H1 (cell line): ENCODE measurements at regions not wholly inside any gene's neighbourhood (a gene's known extent, or its start where the extent isn't known, plus 50 kb on each side); places are given as distances from the start of the nearest gene placed in this dataset.

Experiments used
- CTCF ChIA-PET: fragments of 300-600 bp; sonication (Branson Sonifier 250); formaldehyde crosslinking; loops from one replicate; lab custom pipeline; 2021; ENCODE audit not compliant: partially characterized antibody; lab: Charles Lee
- POLR2A ChIA-PET: fragments of 300-600 bp; sonication (Branson Sonifier 250); formaldehyde crosslinking; loops from one replicate; lab custom pipeline; 2021; ENCODE audit warnings: inconsistent platforms; ENCODE audit not compliant: partially characterized antibody; lab: Charles Lee
- DNase-seq, 2 experiments: peaks; one replicate each; pipeline versions ENCODE4 v3.0.0 to v3.0.0-alpha.2; 2010 to 2022; ENCODE audit warnings: low spot score in 2 of 2, low read depth in 1 of 2, mixed read lengths in 1 of 2
- FAIRE-seq: peaks from 2 replicates; lab custom pipeline; 2011; peaks lifted over from hg19 to GRCh38; lab: Jason Lieb, UNC
- H2AFZ ChIP-seq: 2 replicates; pipeline ENCODE4 v1.8.1; 2012; ENCODE audit warnings: low read length, inconsistent platforms
- H2AK5ac ChIP-seq: 2 replicates; pipeline ENCODE4 v1.6.1; 2013; ENCODE audit warnings: low read depth, low read length
- H2BK120ac ChIP-seq: replicated peaks from 2 replicates; pipeline ENCODE3; 2013; ENCODE audit warnings: low read depth, low read length, inconsistent platforms
- H2BK12ac ChIP-seq: 2 replicates; pipeline ENCODE4 v1.6.1; 2013; ENCODE audit warnings: low read depth, low read length
- H2BK15ac ChIP-seq: 2 replicates; pipeline ENCODE4 v1.6.1; 2013; ENCODE audit warnings: low read length
- H2BK20ac ChIP-seq: 2 replicates; pipeline ENCODE4 v1.6.1; 2013; ENCODE audit warnings: low read length
- H2BK5ac ChIP-seq: 2 replicates; pipeline ENCODE4 v1.6.1; 2013; ENCODE audit warnings: low read depth, low read length
- H3K14ac ChIP-seq: 2 replicates; pipeline ENCODE4 v1.6.1; 2013; ENCODE audit warnings: inconsistent platforms; ENCODE audit not compliant: insufficient read length
- H3K18ac ChIP-seq: 2 replicates; pipeline ENCODE4 v1.6.1; 2013; ENCODE audit warnings: low read length; ENCODE audit errors: extremely low read depth
- H3K23ac ChIP-seq: 2 replicates; pipeline ENCODE4 v1.6.1; 2013; ENCODE audit warnings: inconsistent platforms; ENCODE audit not compliant: insufficient read length
- H3K23me2 ChIP-seq: 2 replicates; pipeline ENCODE4 v1.6.1; 2013; ENCODE audit warnings: low read depth, low read length
- H3K27ac ChIP-seq: 2 replicates; pipeline ENCODE4 v1.6.1; 2011; ENCODE audit warnings: low read depth, low read length, inconsistent platforms
- H3K27me3 ChIP-seq, 4 experiments: replicated peaks in 1 of 4; 1 replicate in 1 of 4; 2 replicates in 3 of 4; pipeline versions ENCODE4 v1.6.1 to v1.8.1; 2011 to 2013; ENCODE audit warnings: low read length in 3 of 4, mild to moderate bottlenecking in 3 of 4, inconsistent platforms in 2 of 4, mixed read lengths in 2 of 4, moderate library complexity in 1 of 4; ENCODE audit not compliant: control insufficient read depth in 3 of 4, insufficient read depth in 3 of 4; ENCODE audit errors: extremely low read depth in 1 of 4
- H3K36me3 ChIP-seq, 4 experiments: 2 replicates each; pipeline versions ENCODE4 v1.6.1 to v1.8.1; 2011 to 2013; ENCODE audit warnings: mild to moderate bottlenecking in 4 of 4, low read length in 3 of 4, moderate library complexity in 2 of 4, control low read depth in 1 of 4, inconsistent platforms in 1 of 4; ENCODE audit not compliant: insufficient read depth in 4 of 4, control insufficient read depth in 2 of 4
- H3K4ac ChIP-seq: replicated peaks from 2 replicates; pipeline ENCODE3; 2013; ENCODE audit warnings: low read length, low read depth, mixed read lengths, inconsistent platforms; ENCODE audit not compliant: insufficient read length
- H3K4me1 ChIP-seq, 4 experiments: replicated peaks in 1 of 4; 1 replicate in 1 of 4; 2 replicates in 3 of 4; pipeline versions ENCODE4 v1.6.1 to v1.8.1; 2011 to 2013; ENCODE audit warnings: low read length in 3 of 4, inconsistent platforms in 2 of 4, mixed read lengths in 1 of 4; ENCODE audit not compliant: insufficient read depth in 4 of 4, control insufficient read depth in 3 of 4
- H3K4me2 ChIP-seq, 2 experiments: 2 replicates each; pipeline versions ENCODE4 v1.6.1 to v1.8.1; 2011 to 2013; ENCODE audit warnings: low read depth in 2 of 2, low read length in 2 of 2, control low read depth in 1 of 2, inconsistent platforms in 1 of 2, mild to moderate bottlenecking in 1 of 2; ENCODE audit not compliant: insufficient read depth in 1 of 2
- H3K4me3 ChIP-seq, 4 experiments: fragments of 200-600, 300-600 bp in 1 of 4; sonication (generic), shearing (Covaris generic), sonication (Bioruptor Twin) in 1 of 4; 2 replicates each; pipeline versions ENCODE4 v1.5.1 to v1.8.1; 2011 to 2016; ENCODE audit warnings: low read length in 4 of 4, low read depth in 3 of 4, control low read depth in 2 of 4, inconsistent platforms in 2 of 4, mild to moderate bottlenecking in 2 of 4, mixed read lengths in 1 of 4, moderate library complexity in 1 of 4; ENCODE audit not compliant: insufficient read depth in 2 of 4; ENCODE audit errors: extremely low read depth in 1 of 4
- H3K56ac ChIP-seq: replicated peaks from 2 replicates; pipeline ENCODE3; 2013; ENCODE audit warnings: low read depth, mild to moderate bottlenecking, mixed read lengths, low read length, inconsistent platforms; ENCODE audit not compliant: insufficient read length
- H3K79me1 ChIP-seq: 2 replicates; pipeline ENCODE4 v1.6.1; 2013; ENCODE audit warnings: low read depth, low read length, control low read depth
- H3K79me2 ChIP-seq, 2 experiments: 2 replicates each; pipeline versions ENCODE4 v1.6.1 to v1.8.1; 2012 to 2013; ENCODE audit warnings: low read length in 2 of 2, mild to moderate bottlenecking in 2 of 2, inconsistent platforms in 1 of 2; ENCODE audit not compliant: insufficient read depth in 2 of 2, control insufficient read depth in 1 of 2
- H3K9ac ChIP-seq, 4 experiments: replicated peaks in 1 of 4; 1 replicate in 1 of 4; 2 replicates in 3 of 4; pipeline versions ENCODE4 v1.6.1 to v1.8.1; 2011 to 2013; ENCODE audit warnings: low read depth in 3 of 4, low read length in 3 of 4, control low read depth in 2 of 4, mild to moderate bottlenecking in 2 of 4, moderate library complexity in 2 of 4, inconsistent platforms in 1 of 4; ENCODE audit errors: extremely low read depth in 1 of 4
- H3K9me3 ChIP-seq, 2 experiments: 2 replicates each; pipeline versions ENCODE4 v1.6.1 to v1.8.1; 2012 to 2013; ENCODE audit warnings: mild to moderate bottlenecking in 2 of 2, moderate library complexity in 2 of 2, control low read depth in 1 of 2, inconsistent platforms in 1 of 2, low read depth in 1 of 2, low read length in 1 of 2, mixed read lengths in 1 of 2; ENCODE audit not compliant: insufficient read depth in 2 of 2
- H4K20me1 ChIP-seq, 2 experiments: replicated peaks in 1 of 2; 2 replicates each; pipeline versions ENCODE3 to v1.8.1; 2011 to 2013; ENCODE audit warnings: inconsistent platforms in 2 of 2, low read length in 2 of 2, mild to moderate bottlenecking in 1 of 2; ENCODE audit not compliant: insufficient read depth in 2 of 2, control insufficient read depth in 1 of 2
- H4K5ac ChIP-seq: 2 replicates; pipeline ENCODE4 v1.6.1; 2013; ENCODE audit warnings: low read length, low read depth, mixed read lengths, inconsistent platforms; ENCODE audit not compliant: insufficient read length
- H4K8ac ChIP-seq: 2 replicates; pipeline ENCODE4 v1.8.0; 2013; ENCODE audit warnings: mild to moderate bottlenecking, moderate library complexity, low read length, inconsistent platforms; ENCODE audit not compliant: insufficient read depth; ENCODE audit errors: extremely low read depth
- H4K91ac ChIP-seq: replicated peaks from 2 replicates; pipeline ENCODE3; 2013; ENCODE audit warnings: low read length, mixed read lengths, inconsistent platforms; ENCODE audit not compliant: insufficient read length
- ASH2L ChIP-seq: fragments of 200-600, 300-600 bp; sonication (generic); IDR thresholded peaks from one replicate; pipeline ENCODE4 v1.7.1; 2017; ENCODE audit warnings: low read length
- CBX8 ChIP-seq: fragments of 300-800, 300-1000 bp; sonication (generic); IDR thresholded peaks from 2 replicates; pipeline ENCODE4 v1.7.1; 2016; ENCODE audit warnings: low read depth, low read length, borderline replicate concordance
- CEBPB ChIP-seq: IDR thresholded peaks from 2 replicates; pipeline ENCODE4 v1.6.1; 2012; ENCODE audit warnings: low read depth, low read length
- CHD2 ChIP-seq: IDR thresholded peaks from 2 replicates; pipeline ENCODE4 v1.6.1; 2012; ENCODE audit warnings: low read length, improper control_type of control experiment
- KDM1A ChIP-seq: fragments of 200-600, 300-600 bp; sonication (generic); IDR thresholded peaks from 2 replicates; pipeline ENCODE4 v1.7.1; 2016; ENCODE audit warnings: mild to moderate bottlenecking, low read length, borderline replicate concordance
- KDM4A ChIP-seq: IDR thresholded peaks from one replicate; pipeline ENCODE4 v1.7.1; 2012; ENCODE audit warnings: low read depth, mild to moderate bottlenecking, moderate library complexity, low read length, inconsistent platforms; ENCODE audit not compliant: severe bottlenecking
- NANOG ChIP-seq: IDR thresholded peaks from 2 replicates; pipeline ENCODE4 v1.6.1; 2011; ENCODE audit warnings: low read length, low read depth, mild to moderate bottlenecking, inconsistent platforms; ENCODE audit not compliant: insufficient read depth, poor library complexity, severe bottlenecking
- PHF8 ChIP-seq: fragments of 200-600 bp; sonication (generic); conservative IDR thresholded peaks from 2 replicates; pipeline ENCODE4 v1.7.1; 2012; ENCODE audit warnings: low read depth, mild to moderate bottlenecking, inconsistent platforms, low read length, moderate library complexity
- RAD21 ChIP-seq, 2 experiments: IDR thresholded peaks in 1 of 2; conservative IDR thresholded peaks in 1 of 2; 2 replicates each; pipeline ENCODE4 v1.6.1; 2011; ENCODE audit warnings: low read depth in 2 of 2, low read length in 2 of 2, improper control_type of control experiment in 1 of 2, inconsistent platforms in 1 of 2, mild to moderate bottlenecking in 1 of 2, moderate library complexity in 1 of 2
- RNF2 ChIP-seq: fragments of 200-900, 300-1000 bp; sonication (generic); IDR thresholded peaks from 2 replicates; pipeline ENCODE4 v1.7.1; 2016; ENCODE audit warnings: borderline replicate concordance, low read depth, mild to moderate bottlenecking, antibody characterized with exemption, low read length; ENCODE audit not compliant: poor library complexity, severe bottlenecking; ENCODE audit errors: missing control alignments
- SAP30 ChIP-seq: fragments of 300-600 bp; sonication (generic); IDR thresholded peaks from 2 replicates; pipeline ENCODE4 v1.7.1; 2012; ENCODE audit warnings: low read length, moderate library complexity, mild to moderate bottlenecking, inconsistent platforms; ENCODE audit not compliant: insufficient read depth, insufficient replicate concordance
- SUZ12 ChIP-seq: fragments of 200-600 bp; sonication (generic); IDR thresholded peaks from 2 replicates; pipeline ENCODE4 v1.6.1; 2012; ENCODE audit warnings: mild to moderate bottlenecking, inconsistent platforms, low read length, moderate library complexity, mixed read lengths
- TAF7 ChIP-seq: optimal IDR thresholded peaks from 2 replicates; pipeline ENCODE3; 2011; ENCODE audit warnings: low read depth, mild to moderate bottlenecking, inconsistent platforms, low read length, moderate library complexity, borderline replicate concordance
- TBP ChIP-seq: IDR thresholded peaks from 2 replicates; pipeline ENCODE4 v1.6.1; 2011; ENCODE audit warnings: low read depth, low read length, improper control_type of control experiment
- WGBS, 2 experiments: shearing (Covaris generic) in 1 of 2; methylation state at CpG; one replicate each; pipeline versions ENCODE4 v1.1.6 to v1.1.7; 2013 to 2015; ENCODE audit warnings: low lambda C conversion rate in 2 of 2, mixed read lengths in 2 of 2, inconsistent platforms in 1 of 2, low coverage in 1 of 2, missing lambda C conversion rate in 1 of 2; ENCODE audit not compliant: insufficient replicate concordance in 2 of 2, insufficient coverage in 1 of 2, insufficient read length in 1 of 2; ENCODE audit errors: extremely low coverage in 1 of 2, missing lambda C conversion rate in 1 of 2; 5-methylcytosine and 5-hydroxymethylcytosine counted together

DNA sequence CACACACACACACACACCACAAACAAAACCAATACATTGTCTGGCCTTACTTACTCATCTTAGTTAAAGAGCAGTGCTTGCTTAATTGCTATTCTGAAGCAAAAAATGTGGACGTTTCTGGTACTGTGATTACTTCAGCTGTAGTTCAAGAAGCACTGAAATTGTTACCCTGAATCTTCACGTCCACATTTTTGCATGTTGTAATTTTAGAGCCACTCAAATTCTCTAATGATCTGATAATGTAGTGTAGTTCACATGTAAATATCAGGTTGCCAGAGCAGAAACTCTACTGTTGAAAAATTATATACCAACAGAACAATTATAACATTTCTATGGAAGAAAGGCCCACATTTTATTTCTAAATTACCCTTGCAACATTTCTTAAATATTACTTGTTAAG lies 1451.1 kb downstream of the GATA3 start:
- H3K4me3 ChIP-seq, result no peak overlapping the region
- H3K14ac ChIP-seq, result no peak overlapping the region
- no peaks in the 10 kb centered on the region for H3K23me2 ChIP-seq
- no peak overlapping the region for H4K8ac ChIP-seq
- peaks cover 2 to 8% (median 3%) of the 10 kb centered on the region in 4 experiments; a peak in 5 of 7 replicates for H3K4me1 ChIP-seq
- WGBS, 2 experiments, result 80% methylated on average over 2 of the region's 2 CpGs; no CpG with 5 or more reads in 1 of the 2 experiments
- no peaks in the 10 kb centered on the region; a peak in 1 of 4 replicates for H3K9me3 ChIP-seq
- no peaks in the 10 kb centered on the region for H3K36me3 ChIP-seq
- no peak overlapping the region for H3K4ac ChIP-seq
- H4K91ac ChIP-seq, result no peak overlapping the region
- no peaks in the 10 kb centered on the region for H3K27me3 ChIP-seq
- no peak overlapping the region for H2BK15ac ChIP-seq
- no peak overlapping the region for H2BK120ac ChIP-seq
- no peak overlapping the region for H3K27ac ChIP-seq
- H2BK20ac ChIP-seq, result no peak overlapping the region
- H2AK5ac ChIP-seq, result no peak overlapping the region
- no peaks in the 10 kb centered on the region for H3K79me1 ChIP-seq
- no peaks in the 10 kb centered on the region for H4K20me1 ChIP-seq
- no peak overlapping the region for H2AFZ ChIP-seq
- CTCF ChIA-PET, result no interaction called here
- H2BK5ac ChIP-seq, result no peak overlapping the region
- POLR2A ChIA-PET, result no interaction called here
- no peak overlapping the region for H3K56ac ChIP-seq
- FAIRE-seq, result no peak
- no peak overlapping the region for H3K4me2 ChIP-seq
- DNase-seq, result no peak
- no peaks in the 10 kb centered on the region for H3K79me2 ChIP-seq
- H4K5ac ChIP-seq, result no peak overlapping the region
- H2BK12ac ChIP-seq, result no peak overlapping the region
- no peak overlapping the region for H3K23ac ChIP-seq
- no peak overlapping the region; a peak in 2 of 7 replicates for H3K9ac ChIP-seq
- no peak overlapping the region for H3K18ac ChIP-seq
- TF ChIP-seq KDM4A (no peak), TAF7 (no peak), RAD21 (IDR thresholded peaks at IDR 0.05 in 1 of 2, conservative IDR thresholded peaks at IDR 0.05 in 1 of 2; ENCODE audit: low read depth in 2 of 2, low read length in 2 of 2) (no peak), RNF2 (no peak), CBX8 (no peak), PHF8 (no peak), CEBPB (no peak), KDM1A (no peak), ASH2L (no peak), CHD2 (no peak), NANOG (no peak), TBP (no peak), SUZ12 (no peak), SAP30 (no peak)
